Hepatocyte (in vitro differentiated cells): ENCODE measurements at regions not wholly inside any gene's neighbourhood (a gene's known extent, or its start where the extent isn't known, plus 50 kb on each side); places are given as distances from the start of the nearest gene placed in this dataset.
"Not testable (repeated sequence)": the region's sequence is repeated elsewhere in the genome, so short reads cannot be mapped to it uniquely, and the experiment has no call there.

Experiments used
- DNase-seq: peaks from one replicate; pipeline ENCODE4 v3.0.0-alpha.2; 2016; ENCODE audit warnings: low spot score
- H2AFZ ChIP-seq: fragments of 200-600 bp; sonication (generic); 2 replicates; pipeline ENCODE4 v1.6.0; 2016; ENCODE audit warnings: antibody characterized with exemption, mild to moderate bottlenecking
- H3K27ac ChIP-seq: fragments of 200-600 bp; sonication (generic); 2 replicates; pipeline ENCODE4 v1.5.1; 2016; ENCODE audit warnings: mild to moderate bottlenecking
- H3K27me3 ChIP-seq: fragments of 200-600 bp; sonication (generic); 2 replicates; pipeline ENCODE4 v1.6.1; 2016
- H3K36me3 ChIP-seq: fragments of 200-600 bp; sonication (generic); replicated peaks from 2 replicates; pipeline ENCODE4 v1.5.1; 2016; ENCODE audit warnings: low read depth; ENCODE audit not compliant: insufficient read depth
- H3K4me1 ChIP-seq: fragments of 200-600 bp; sonication (generic); 2 replicates; pipeline ENCODE4 v1.5.1; 2016; ENCODE audit warnings: mild to moderate bottlenecking, moderate library complexity; ENCODE audit not compliant: insufficient read depth
- H3K4me2 ChIP-seq: fragments of 200-600 bp; sonication (generic); 2 replicates; pipeline ENCODE4 v1.6.0; 2016
- H3K4me3 ChIP-seq: fragments of 200-600 bp; sonication (generic); 2 replicates; pipeline ENCODE4 v1.5.1; 2016; ENCODE audit warnings: mild to moderate bottlenecking
- H3K79me2 ChIP-seq: fragments of 200-600 bp; sonication (generic); 2 replicates; pipeline ENCODE4 v1.6.0; 2017; ENCODE audit warnings: mild to moderate bottlenecking
- H3K9me2 ChIP-seq: fragments of 200-600 bp; sonication (generic); replicated peaks from 2 replicates; pipeline ENCODE4 v1.6.0; 2017; ENCODE audit warnings: mild to moderate bottlenecking; ENCODE audit not compliant: insufficient read depth
- H3K9me3 ChIP-seq: fragments of 200-600 bp; sonication (generic); 2 replicates; pipeline ENCODE4 v1.5.1; 2016; ENCODE audit warnings: low read depth, mild to moderate bottlenecking
- H4K20me1 ChIP-seq: fragments of 200-600 bp; sonication (generic); 2 replicates; pipeline ENCODE4 v1.6.0; 2016; ENCODE audit warnings: mild to moderate bottlenecking; ENCODE audit not compliant: insufficient read depth, poor library complexity, severe bottlenecking
- EZH2 ChIP-seq: fragments of 200-600 bp; sonication (generic); IDR thresholded peaks from 2 replicates; pipeline ENCODE4 v1.6.1; 2016; ENCODE audit warnings: antibody characterized with exemption, mild to moderate bottlenecking, borderline replicate concordance
- EZH2phosphoT487 ChIP-seq: fragments of 200-600 bp; sonication (generic); IDR thresholded peaks from one replicate; pipeline ENCODE4 v1.6.1; 2018; ENCODE audit warnings: antibody characterized with exemption, mild to moderate bottlenecking, low read depth, moderate library complexity; ENCODE audit not compliant: unreplicated experiment, severe bottlenecking
- WGBS: methylation state at CpG from one replicate; pipeline ENCODE4 v1.1.6; 2016; ENCODE audit warnings: low lambda C conversion rate; ENCODE audit errors: missing lambda C conversion rate; 5-methylcytosine and 5-hydroxymethylcytosine counted together
- TF ChIP-seq, protein P1 (sequence below): fragments of 200-600 bp; sonication (generic); IDR thresholded peaks from 2 replicates; pipeline ENCODE4 v1.5.1; 2016; ENCODE audit warnings: antibody characterized with exemption, mild to moderate bottlenecking; ENCODE audit not compliant: poor library complexity

DNA sequence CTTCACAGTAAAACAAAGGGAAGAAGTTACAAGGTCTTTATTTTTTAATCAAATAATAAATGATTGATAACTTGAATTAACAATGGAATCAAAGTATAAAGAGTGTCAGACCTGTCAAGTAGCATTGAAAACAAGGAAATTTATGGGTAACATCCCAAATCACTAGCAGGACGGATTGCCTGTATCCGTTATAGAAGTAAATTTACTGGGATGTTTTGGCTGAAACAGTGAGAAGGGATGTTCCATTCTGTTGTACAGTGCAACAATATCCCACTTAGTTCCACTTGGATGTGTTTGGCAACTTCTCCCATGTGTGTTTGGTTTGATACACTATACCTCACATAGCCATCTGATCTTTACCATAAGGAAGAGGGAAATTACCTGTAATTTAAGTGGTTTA is 421.0 kb upstream of the CHD1 start:
- Histone ChIP-seq H2AFZ (no peak overlapping the region), H3K9me2 (no peaks in the 10 kb centered on the region), H3K4me3 (no peak overlapping the region), H3K27ac (no peak overlapping the region), H4K20me1 (no peaks in the 10 kb centered on the region), H3K36me3 (no peaks in the 10 kb centered on the region), H3K4me2 (no peak overlapping the region), H3K9me3 (no peaks in the 10 kb centered on the region), H3K4me1 (no peaks in the 10 kb centered on the region), H3K79me2 (no peaks in the 10 kb centered on the region), H3K27me3 (no peaks in the 10 kb centered on the region)
- 75% methylated on average over 2 of the region's 2 CpGs for WGBS
- no peak for TF ChIP-seq EZH2phosphoT487
- TF ChIP-seq EZH2 = no peak
- TF ChIP-seq, protein P1, sequence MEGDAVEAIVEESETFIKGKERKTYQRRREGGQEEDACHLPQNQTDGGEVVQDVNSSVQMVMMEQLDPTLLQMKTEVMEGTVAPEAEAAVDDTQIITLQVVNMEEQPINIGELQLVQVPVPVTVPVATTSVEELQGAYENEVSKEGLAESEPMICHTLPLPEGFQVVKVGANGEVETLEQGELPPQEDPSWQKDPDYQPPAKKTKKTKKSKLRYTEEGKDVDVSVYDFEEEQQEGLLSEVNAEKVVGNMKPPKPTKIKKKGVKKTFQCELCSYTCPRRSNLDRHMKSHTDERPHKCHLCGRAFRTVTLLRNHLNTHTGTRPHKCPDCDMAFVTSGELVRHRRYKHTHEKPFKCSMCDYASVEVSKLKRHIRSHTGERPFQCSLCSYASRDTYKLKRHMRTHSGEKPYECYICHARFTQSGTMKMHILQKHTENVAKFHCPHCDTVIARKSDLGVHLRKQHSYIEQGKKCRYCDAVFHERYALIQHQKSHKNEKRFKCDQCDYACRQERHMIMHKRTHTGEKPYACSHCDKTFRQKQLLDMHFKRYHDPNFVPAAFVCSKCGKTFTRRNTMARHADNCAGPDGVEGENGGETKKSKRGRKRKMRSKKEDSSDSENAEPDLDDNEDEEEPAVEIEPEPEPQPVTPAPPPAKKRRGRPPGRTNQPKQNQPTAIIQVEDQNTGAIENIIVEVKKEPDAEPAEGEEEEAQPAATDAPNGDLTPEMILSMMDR = no peak
- no peak for DNase-seq

DNA sequence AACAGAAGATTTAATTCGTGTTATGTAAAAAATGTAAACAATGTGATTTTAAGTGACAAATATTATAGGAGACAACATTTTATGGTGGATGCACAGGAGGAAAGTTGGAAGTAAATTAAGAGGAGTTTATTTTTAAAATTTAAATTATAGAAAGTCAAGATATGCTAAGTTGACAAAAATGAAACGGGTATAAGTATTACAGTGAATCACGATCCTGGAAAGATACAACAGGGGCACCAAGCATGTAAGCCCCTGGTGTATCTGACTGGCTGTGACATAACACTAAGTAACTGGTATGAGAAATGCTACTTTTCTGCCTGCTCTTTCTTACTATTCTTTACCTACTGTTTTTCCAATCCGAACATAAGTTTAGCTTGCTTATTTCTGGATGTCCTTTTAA is 419.8 kb upstream of the CHD1 start:
- H3K4me2 ChIP-seq = no peak overlapping the region
- TF ChIP-seq EZH2 = no peak
- TF ChIP-seq EZH2phosphoT487 = no peak
- TF ChIP-seq, protein P1 = no peak
- H3K9me2 ChIP-seq = no peaks in the 10 kb centered on the region
- H3K4me1 ChIP-seq = no peaks in the 10 kb centered on the region
- no peaks in the 10 kb centered on the region for H4K20me1 ChIP-seq
- 86% methylated on average over 4 of the region's 4 CpGs for WGBS
- no peaks in the 10 kb centered on the region for H3K36me3 ChIP-seq
- no peak for DNase-seq
- H3K27ac ChIP-seq = no peak overlapping the region
- no peak overlapping the region for H2AFZ ChIP-seq
- H3K79me2 ChIP-seq = no peaks in the 10 kb centered on the region
- no peaks in the 10 kb centered on the region for H3K9me3 ChIP-seq
- no peak overlapping the region for H3K4me3 ChIP-seq
- H3K27me3 ChIP-seq = no peaks in the 10 kb centered on the region

DNA sequence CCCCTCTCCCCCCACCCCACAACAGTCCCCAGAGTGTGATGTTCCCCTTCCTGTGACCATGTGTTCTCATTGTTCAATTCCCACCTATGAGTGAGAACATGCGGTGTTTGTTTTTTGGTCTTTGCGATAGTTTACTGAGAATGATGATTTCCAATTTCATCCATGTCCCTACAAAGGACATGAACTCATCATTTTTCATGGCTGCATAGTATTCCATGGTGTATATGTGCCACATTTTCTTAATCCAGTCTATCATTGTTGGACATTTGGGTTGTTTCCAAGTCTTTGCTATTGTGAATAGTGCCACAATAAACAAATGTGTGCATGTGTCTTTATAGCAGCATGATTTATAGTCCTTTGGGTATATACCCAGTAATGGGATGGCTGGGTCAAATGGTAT is 411.0 kb upstream of the CHD1 start:
- 96% methylated on average over 2 of the region's 2 CpGs for WGBS
- not testable (repeated sequence) for H3K36me3 ChIP-seq, H3K79me2 ChIP-seq, H3K4me3 ChIP-seq, H3K4me2 ChIP-seq, H4K20me1 ChIP-seq, H3K27me3 ChIP-seq, DNase-seq, H3K4me1 ChIP-seq, H3K9me3 ChIP-seq, H3K27ac ChIP-seq, H3K9me2 ChIP-seq, H2AFZ ChIP-seq

DNA sequence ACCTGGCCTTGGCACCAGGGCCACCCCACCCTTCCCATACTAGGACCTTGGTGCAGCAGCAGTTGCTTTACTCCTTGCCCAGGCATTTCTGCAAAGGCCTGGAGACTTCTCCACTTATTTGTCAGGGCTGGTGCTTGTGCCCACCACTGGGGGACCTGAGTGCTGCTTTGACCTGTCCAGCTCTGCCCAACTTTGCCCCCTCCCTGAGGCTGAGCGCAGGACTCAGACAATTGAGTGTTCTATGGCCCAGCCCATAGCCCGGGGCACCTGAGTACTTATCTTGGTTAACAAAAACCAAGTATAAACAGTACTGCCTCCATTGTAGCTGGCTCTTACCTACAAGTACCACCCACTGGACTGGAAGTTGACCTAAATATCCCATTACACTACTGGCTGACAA is 406.1 kb upstream of the CHD1 start:
- Histone ChIP-seq H3K9me2 (no peaks in the 10 kb centered on the region), H3K4me1 (no peaks in the 10 kb centered on the region), H3K4me2 (no peak overlapping the region), H3K4me3 (no peak overlapping the region), H3K27ac (no peak overlapping the region), H3K79me2 (no peaks in the 10 kb centered on the region), H3K9me3 (no peaks in the 10 kb centered on the region), H3K36me3 (no peaks in the 10 kb centered on the region), H3K27me3 (no peaks in the 10 kb centered on the region), H2AFZ (no peak overlapping the region), H4K20me1 (no peaks in the 10 kb centered on the region)
- no peak for TF ChIP-seq EZH2phosphoT487
- TF ChIP-seq, protein P1 = no peak
- TF ChIP-seq EZH2 = no peak
- DNase-seq = no peak
- WGBS = 76% methylated on average over 2 of the region's 2 CpGs
